ENCODE measurements at regions not wholly inside any gene's neighbourhood (a gene's known extent, or its start where the extent isn't known, plus 50 kb on each side); places are given as distances from the start of the nearest gene placed in this dataset.

GRCh38 chr3:198096015-198096414 is 136.0 kb downstream of the LMLN start:
- TF ChIP-seq CTCF (conservative IDR thresholded peaks at IDR 0.05): no peak
- TF ChIP-seq EZH2 (IDR thresholded peaks at IDR 0.05; ENCODE audit: low read depth): no peak

All from PC-9 (cell line).